ES-I3 (cell line): ENCODE measurements at regions not wholly inside any gene's neighbourhood (a gene's known extent, or its start where the extent isn't known, plus 50 kb on each side); places are given as distances from the start of the nearest gene placed in this dataset.

Experiments used
- H3K36me3 ChIP-seq: 2 replicates; pipeline ENCODE4 v1.6.1; 2013; ENCODE audit warnings: mild to moderate bottlenecking, low read length, control low read depth, moderate library complexity; ENCODE audit not compliant: insufficient read depth
- H3K4me1 ChIP-seq: 2 replicates; pipeline ENCODE4 v1.6.1; 2013; ENCODE audit warnings: mild to moderate bottlenecking, control low read depth, low read length; ENCODE audit not compliant: insufficient read depth
- H3K9ac ChIP-seq: 2 replicates; pipeline ENCODE4 v1.6.1; 2013; ENCODE audit warnings: low read depth, mild to moderate bottlenecking, low read length, moderate library complexity
- H3K9me3 ChIP-seq: 2 replicates; pipeline ENCODE4 v1.6.1; 2013; ENCODE audit warnings: mild to moderate bottlenecking, low read length, moderate library complexity; ENCODE audit not compliant: control insufficient read depth, insufficient read depth

DNA sequence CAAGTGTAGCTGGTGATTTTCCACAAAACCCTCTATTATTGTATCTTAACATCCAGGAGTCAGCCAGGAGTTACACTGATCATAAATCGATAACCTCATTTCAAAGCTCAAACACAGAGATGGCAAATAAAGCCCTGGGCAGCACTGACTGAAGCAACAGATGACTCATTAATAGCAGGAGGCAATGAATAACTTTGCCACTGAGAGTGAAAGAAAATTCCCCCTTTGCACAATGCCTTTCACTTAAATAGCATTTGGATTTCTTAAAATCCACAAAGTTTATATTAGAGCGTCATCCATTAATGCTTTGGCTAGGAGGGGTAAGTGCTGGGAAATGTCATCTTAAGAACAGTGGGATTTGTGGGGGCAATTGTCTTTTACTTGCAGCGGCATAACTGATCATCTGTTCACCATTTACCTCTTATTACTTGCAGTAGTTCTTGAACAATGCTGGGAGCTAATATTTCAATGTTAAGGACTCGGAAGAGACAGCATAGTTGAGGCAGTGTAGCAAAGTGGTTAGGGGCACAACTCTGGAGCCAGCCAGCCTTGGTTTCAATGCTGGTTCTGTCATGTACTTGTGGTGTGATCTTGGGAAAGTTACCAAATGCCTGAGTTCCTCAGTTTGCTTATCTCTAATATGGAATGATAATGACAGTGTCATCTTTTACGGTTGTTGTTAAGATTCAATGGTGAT lies 630.4 kb upstream of the TBL1XR1 start:
- Histone ChIP-seq H3K9ac (no peak overlapping the region), H3K9me3 (no peaks in the 10 kb centered on the region), H3K4me1 (peaks cover 9% of the 10 kb centered on the region; the same call in 1 of the 2 replicates), H3K36me3 (no peaks in the 10 kb centered on the region)

DNA sequence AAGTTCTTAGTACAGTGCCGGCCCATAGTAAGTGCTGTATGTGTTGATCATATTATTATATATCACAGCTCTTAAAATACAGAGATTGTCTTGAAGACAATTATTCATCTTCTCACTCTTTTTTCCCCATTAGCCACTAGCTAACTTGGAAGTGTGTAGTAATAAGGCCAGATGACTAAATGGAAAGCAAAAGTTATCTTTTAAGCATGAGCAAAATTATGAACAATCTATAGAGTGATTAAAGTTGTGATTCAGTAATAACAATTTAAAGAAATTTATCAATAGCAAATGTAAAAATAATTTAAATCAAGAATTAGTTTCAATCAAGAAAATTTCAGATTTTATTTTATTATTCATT lies 630.9 kb upstream of the TBL1XR1 start:
- Histone ChIP-seq H3K9ac (no peak overlapping the region), H3K9me3 (no peaks in the 10 kb centered on the region), H3K4me1 (peaks cover 9% of the 10 kb centered on the region; the same call in 1 of the 2 replicates), H3K36me3 (no peaks in the 10 kb centered on the region)

DNA sequence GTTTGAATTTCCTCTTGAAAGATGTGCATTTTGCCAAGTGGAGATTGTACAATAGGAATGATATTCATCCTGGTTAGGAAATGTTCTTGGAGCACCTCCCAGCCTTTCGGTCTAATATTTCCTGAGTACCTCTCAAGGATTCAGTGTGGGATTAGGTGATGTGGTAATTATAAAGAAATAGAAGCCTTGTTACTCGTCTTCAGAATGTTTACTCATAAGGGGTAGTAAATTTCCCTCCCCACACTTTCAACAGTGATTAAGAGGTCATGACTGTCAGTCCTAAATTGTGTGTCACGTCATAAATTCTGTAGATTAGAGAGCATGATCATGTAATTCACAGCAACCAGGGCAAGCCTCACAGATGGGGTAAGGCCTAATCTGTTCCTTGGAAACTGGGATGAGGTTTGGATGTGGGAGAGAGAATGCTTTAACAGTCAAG lies 633.1 kb upstream of the TBL1XR1 start:
- Histone ChIP-seq H3K9ac (no peak overlapping the region), H3K4me1 (peaks cover 14% of the 10 kb centered on the region), H3K36me3 (no peaks in the 10 kb centered on the region), H3K9me3 (no peaks in the 10 kb centered on the region)

GRCh38 chr3:177831361-177831760 lies 634.1 kb upstream of the TBL1XR1 start:
- Histone ChIP-seq H3K4me1 (peaks cover 14% of the 10 kb centered on the region), H3K36me3 (no peaks in the 10 kb centered on the region), H3K9me3 (no peaks in the 10 kb centered on the region), H3K9ac (no peak overlapping the region)

GRCh38 chr3:177832880-177833279 lies 635.6 kb upstream of the TBL1XR1 start:
- no peaks in the 10 kb centered on the region for H3K36me3 ChIP-seq
- H3K4me1 ChIP-seq: peaks cover 10% of the 10 kb centered on the region
- H3K9me3 ChIP-seq: no peaks in the 10 kb centered on the region
- H3K9ac ChIP-seq: no peak overlapping the region

DNA sequence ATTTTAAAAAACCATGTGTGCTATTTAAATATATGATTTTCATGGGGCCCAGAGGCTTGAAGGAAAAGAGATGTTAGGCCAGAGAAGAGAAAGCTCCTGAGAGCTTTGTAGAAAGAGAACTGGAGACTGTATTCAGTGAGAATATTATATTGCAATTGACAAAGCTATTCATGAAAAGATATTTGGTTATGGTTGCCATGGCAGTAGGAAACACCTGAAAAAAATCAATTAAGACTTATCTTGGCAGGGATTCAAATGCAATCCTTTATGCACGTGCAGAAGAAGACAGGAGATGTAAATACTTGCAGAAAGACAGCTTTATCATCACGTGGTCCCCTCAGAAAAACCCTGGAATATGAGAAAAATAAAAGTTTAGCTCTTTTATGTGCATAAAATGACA lies 636.0 kb upstream of the TBL1XR1 start:
- Histone ChIP-seq H3K9ac (no peak overlapping the region), H3K4me1 (peaks cover 10% of the 10 kb centered on the region), H3K9me3 (no peaks in the 10 kb centered on the region), H3K36me3 (no peaks in the 10 kb centered on the region)

DNA sequence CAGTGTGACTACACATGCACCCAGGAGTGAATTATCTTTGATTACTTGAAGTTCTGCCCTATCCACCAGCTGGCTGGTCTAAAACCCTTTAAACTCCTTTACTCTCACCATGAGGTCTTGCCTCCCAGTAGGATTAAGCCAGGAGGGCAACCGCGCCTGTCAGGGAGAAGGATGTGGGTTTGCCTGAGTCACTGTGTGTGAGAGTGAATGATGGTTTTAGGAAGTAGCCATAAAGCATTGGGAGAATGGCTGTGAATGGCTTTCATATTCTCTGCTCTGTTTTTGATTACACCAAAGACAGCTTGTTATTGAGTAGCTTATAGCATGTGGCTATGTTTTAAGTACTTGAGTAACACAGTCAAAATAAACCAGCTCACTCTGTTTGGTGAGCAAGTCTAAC lies 637.7 kb upstream of the TBL1XR1 start:
- Histone ChIP-seq H3K9me3 (no peaks in the 10 kb centered on the region), H3K4me1 (peaks cover 10% of the 10 kb centered on the region), H3K9ac (no peak overlapping the region), H3K36me3 (no peaks in the 10 kb centered on the region)

DNA sequence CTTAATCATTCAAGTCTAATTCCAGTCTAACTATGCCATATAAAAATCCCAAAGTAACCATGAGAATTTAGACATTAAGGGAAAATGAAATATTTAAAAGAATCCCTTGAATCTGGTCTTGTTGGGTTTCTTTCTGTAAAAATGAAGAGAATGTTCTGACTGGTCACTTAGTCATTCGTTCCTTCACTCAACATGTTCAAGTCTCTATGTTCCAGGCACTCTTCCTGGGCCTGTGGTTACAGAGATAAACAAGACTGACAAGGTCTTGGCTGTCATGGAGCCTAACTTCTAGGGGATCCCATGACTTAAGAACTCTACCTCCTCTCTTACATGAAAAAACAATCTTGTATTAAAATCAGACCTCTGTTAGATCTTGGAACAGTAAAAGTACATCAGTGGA lies 638.6 kb upstream of the TBL1XR1 start:
- Histone ChIP-seq H3K36me3 (no peaks in the 10 kb centered on the region), H3K4me1 (peaks cover 10% of the 10 kb centered on the region), H3K9me3 (no peaks in the 10 kb centered on the region; the same call in 1 of the 2 replicates), H3K9ac (no peak overlapping the region)

DNA sequence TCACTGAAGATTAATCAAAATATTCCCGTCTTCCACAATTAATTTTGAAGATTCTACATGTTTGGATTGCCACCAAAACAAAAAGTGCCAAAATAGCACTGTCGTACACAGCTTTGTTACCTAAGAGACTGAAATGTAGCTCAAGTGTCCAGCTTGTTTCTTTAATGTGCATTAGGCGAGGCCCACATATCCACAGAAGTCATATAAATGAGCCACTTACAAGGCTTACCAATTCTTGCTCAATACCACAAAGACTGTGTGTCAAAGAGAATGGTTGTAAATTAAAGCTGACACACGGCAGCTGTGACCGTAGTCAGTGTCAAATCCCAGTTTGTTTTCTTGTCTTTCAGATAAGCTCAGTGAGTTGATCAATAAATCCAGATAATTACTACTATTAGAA lies 639.4 kb upstream of the TBL1XR1 start:
- Histone ChIP-seq H3K4me1 (peaks cover 10% of the 10 kb centered on the region), H3K9me3 (no peaks in the 10 kb centered on the region; the same call in 1 of the 2 replicates), H3K36me3 (no peaks in the 10 kb centered on the region), H3K9ac (no peak overlapping the region)

DNA sequence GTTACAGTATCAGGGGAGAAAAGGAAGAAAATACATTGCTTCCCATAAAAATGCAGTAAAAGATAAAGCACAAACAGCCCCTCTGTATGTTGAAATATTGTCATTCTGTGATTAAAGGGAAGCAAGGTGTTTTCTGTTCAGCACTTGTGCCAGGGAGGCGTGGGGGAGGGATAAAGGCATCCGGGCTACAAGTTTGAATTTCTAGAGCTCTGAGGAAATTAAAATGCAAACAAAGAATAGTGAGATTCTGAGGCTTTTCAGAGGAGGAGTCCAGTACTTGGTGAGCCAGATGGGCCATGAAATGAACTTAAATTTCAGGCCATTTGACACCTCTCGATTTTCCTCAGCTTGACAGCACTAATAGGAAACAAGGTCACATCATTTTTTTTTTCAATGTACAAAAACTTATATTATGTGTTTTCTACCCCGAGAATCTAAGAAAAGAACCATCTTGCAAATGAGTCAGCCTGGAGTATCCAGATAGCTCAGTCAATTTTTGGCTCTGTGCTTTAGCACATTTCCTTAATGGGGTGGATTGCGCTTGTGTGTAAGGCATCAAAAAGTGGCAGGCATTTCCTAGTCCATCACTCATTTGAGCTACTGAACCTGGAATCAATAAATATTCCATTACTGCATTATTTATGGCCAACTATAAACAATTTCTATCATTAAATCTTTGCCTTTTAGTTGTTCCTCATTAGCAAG lies 640.8 kb upstream of the TBL1XR1 start:
- no peak overlapping the region for H3K9ac ChIP-seq
- no peaks in the 10 kb centered on the region; the same call in 1 of the 2 replicates for H3K9me3 ChIP-seq

GRCh38 chr3:177838766-177839350 lies 641.6 kb upstream of the TBL1XR1 start:
- Histone ChIP-seq H3K4me1 (peaks cover 10% of the 10 kb centered on the region), H3K36me3 (no peaks in the 10 kb centered on the region), H3K9ac (no peak overlapping the region), H3K9me3 (no peaks in the 10 kb centered on the region; the same call in 1 of the 2 replicates)

More for the DNA sequence above, 640.8 kb upstream of the TBL1XR1 start:
- Histone ChIP-seq H3K36me3 (no peaks in the 10 kb centered on the region), H3K4me1 (peaks cover 10% of the 10 kb centered on the region)

DNA sequence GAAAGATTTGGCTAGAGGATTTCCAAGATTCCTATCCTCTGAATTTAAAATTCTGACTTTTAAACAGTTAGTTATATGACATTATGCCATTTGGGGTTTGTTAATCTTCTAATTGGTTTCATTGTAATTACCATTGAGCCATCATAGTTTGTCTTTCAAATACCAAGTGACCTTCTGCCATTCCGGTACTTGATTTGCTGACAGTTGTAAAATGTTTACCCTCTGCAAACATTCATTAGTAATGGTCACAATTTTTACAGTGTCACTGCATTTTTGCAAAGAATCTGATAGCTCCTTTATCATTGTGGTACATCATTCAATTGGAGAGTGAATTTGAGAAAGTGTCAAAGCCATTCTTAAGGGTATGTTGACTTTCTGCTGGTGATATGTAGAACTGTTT lies 645.0 kb upstream of the TBL1XR1 start:
- H3K36me3 ChIP-seq: no peaks in the 10 kb centered on the region
- no peak overlapping the region for H3K9ac ChIP-seq
- no peaks in the 10 kb centered on the region; the same call in 1 of the 2 replicates for H3K9me3 ChIP-seq
- no peaks in the 10 kb centered on the region for H3K4me1 ChIP-seq

DNA sequence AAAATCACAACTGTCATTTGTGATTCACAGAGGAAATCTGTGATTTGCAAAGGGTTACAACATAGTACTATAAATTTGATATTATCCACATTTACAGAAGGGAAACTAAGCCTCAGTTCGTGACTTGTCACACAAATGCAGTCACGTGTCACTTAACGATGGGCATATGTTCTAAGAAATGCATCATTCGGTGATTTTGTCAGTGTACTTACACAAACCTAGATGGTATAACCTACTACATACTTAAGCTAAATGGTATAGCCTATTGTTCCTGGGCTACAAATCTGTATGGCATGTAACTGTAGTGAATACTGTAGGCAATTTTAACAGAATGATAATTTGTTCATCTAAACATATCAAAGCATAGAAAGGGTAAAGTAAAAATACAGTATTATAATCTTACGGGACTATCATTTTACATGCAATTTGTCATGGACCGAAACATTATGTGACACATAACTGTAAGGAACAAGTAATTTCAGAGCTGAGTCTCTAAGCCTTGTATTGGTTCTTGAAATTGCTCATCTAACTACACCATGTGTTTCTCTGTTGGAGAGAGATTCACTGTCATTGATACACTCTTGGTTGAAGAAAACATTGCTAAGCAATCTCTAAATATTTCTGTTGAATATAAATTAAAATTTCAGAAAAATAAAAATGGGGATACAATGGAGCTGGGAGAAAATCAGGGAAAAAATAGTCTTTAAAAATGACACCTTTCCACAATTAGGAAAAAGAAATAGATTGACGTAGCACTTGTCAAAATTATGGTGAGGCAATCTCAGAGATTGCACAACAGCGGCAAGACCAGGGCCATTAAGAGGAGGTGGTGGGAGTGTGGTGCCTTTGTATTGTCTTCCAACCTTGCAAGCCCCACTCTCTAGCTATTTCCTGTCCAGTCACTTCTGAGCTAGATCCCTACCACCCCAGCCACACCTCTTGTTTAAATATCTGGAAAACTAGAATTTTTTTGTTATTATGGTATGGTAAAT lies 645.8 kb upstream of the TBL1XR1 start:
- Histone ChIP-seq H3K9me3 (no peaks in the 10 kb centered on the region; the same call in 1 of the 2 replicates), H3K9ac (no peak overlapping the region), H3K36me3 (no peaks in the 10 kb centered on the region), H3K4me1 (no peaks in the 10 kb centered on the region)
